ENCODE measurements at regions not wholly inside any gene's neighbourhood (a gene's known extent, or its start where the extent isn't known, plus 50 kb on each side); places are given as distances from the start of the nearest gene placed in this dataset.

DNA sequence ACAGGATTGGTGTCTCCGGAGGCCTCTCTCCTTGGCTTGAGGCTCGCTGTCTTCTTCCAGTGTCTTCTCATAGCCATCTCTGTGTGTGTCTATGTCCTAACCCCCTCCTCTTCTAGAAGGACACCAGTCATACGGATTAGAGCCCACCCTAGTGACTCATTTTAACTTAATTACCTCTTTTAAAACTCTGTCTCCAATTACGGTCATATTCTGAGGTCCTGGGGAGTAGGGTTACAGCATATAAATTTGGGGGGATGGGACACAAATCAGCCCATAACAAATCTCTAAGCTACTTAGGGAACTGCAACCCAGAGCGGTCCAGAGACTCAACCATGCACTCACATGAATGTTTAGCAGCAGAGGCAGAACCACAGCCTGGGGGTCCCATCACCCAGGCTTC is 56.1 kb upstream of the SASH1 start:
- peaks cover 7% of the 10 kb centered on the region for H3K36me3 ChIP-seq (replicated peaks)
- in situ Hi-C loops (cut with HindIII; ENCODE audit: low pct_ligation_motif_present, low sequenced_read_pairs): no loop called here
- no peak overlapping the region for H3K4me3 ChIP-seq (ENCODE audit: low read depth, low read length)
- no peak overlapping the region for H3K27ac ChIP-seq
- no peak for DNase-seq
- TF ChIP-seq, protein P1, sequence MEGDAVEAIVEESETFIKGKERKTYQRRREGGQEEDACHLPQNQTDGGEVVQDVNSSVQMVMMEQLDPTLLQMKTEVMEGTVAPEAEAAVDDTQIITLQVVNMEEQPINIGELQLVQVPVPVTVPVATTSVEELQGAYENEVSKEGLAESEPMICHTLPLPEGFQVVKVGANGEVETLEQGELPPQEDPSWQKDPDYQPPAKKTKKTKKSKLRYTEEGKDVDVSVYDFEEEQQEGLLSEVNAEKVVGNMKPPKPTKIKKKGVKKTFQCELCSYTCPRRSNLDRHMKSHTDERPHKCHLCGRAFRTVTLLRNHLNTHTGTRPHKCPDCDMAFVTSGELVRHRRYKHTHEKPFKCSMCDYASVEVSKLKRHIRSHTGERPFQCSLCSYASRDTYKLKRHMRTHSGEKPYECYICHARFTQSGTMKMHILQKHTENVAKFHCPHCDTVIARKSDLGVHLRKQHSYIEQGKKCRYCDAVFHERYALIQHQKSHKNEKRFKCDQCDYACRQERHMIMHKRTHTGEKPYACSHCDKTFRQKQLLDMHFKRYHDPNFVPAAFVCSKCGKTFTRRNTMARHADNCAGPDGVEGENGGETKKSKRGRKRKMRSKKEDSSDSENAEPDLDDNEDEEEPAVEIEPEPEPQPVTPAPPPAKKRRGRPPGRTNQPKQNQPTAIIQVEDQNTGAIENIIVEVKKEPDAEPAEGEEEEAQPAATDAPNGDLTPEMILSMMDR (IDR thresholded peaks at IDR 0.05; ENCODE audit: low read depth, low read length, missing control alignments): no peak
- H3K27me3 ChIP-seq (replicated peaks): no peaks in the 10 kb centered on the region

DNA sequence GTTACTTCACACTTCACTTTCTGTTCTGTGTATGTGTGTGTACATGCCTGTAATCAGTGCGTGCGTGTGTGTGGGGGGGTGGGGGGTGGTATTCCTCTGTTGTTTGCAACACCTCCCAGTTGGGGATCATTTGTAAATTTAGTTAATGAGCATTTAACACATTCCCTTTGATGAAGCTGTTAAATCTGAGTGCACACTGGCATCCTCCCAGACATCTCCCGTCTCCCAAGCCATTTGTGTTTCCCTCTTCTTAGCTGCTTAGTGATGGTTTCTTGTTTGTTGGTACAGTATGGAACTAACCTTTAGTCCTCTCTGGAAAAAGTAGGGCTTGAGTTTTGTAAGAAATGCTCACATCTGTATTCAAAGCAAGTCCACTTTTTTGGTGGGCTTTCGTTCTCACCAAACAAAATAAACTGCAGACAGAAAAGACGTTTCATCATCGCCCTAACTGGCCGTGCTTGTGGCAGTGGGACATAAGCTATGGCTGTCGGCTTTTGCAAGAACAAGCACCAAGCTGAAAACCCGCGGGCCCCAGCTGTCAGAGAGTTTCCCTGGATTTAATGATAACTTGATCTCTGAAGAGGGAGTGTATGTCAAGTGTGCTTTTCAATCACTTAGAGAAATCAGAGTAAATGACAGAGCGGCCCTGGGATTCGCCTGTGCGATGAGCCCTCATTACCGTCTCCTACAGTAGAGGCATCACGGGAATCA is 54.9 kb upstream of the SASH1 start:
- no peak overlapping the region for H3K27ac ChIP-seq
- H3K36me3 ChIP-seq (replicated peaks): peaks cover 7% of the 10 kb centered on the region
- TF ChIP-seq, protein P1 (IDR thresholded peaks at IDR 0.05; ENCODE audit: low read depth, low read length, missing control alignments): no peak
- in situ Hi-C loops (cut with HindIII; ENCODE audit: low pct_ligation_motif_present, low sequenced_read_pairs): no loop called here
- no peak for DNase-seq
- no peak overlapping the region for H3K4me3 ChIP-seq (ENCODE audit: low read depth, low read length)
- H3K27me3 ChIP-seq (replicated peaks): no peaks in the 10 kb centered on the region

DNA sequence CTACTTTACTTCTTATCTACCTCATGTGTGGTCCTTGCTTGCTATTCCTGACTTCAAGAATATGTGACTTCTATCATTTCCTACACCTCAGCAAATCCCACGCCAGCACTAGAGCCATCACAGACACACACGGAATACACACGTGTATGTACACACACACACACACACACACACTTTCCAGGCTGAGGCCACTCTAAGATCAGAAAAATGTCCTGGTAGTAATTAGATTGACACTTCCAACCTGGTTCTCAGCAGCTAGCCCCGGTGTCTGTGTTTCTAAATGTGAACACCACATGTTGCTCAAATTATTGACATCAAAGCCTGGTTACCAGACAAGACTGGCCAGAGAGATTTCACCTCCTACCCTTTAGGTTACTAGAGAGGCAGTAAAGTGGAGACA is 54.1 kb upstream of the SASH1 start:
- H3K4me3 ChIP-seq (ENCODE audit: low read depth, low read length): no peak overlapping the region
- in situ Hi-C loops (cut with HindIII; ENCODE audit: low pct_ligation_motif_present, low sequenced_read_pairs): no loop called here
- H3K36me3 ChIP-seq (replicated peaks): peaks cover 4% of the 10 kb centered on the region
- H3K27me3 ChIP-seq (replicated peaks): no peaks in the 10 kb centered on the region
- H3K27ac ChIP-seq: no peak overlapping the region
- TF ChIP-seq, protein P1 (IDR thresholded peaks at IDR 0.05; ENCODE audit: low read depth, low read length, missing control alignments): no peak
- no peak for DNase-seq

DNA sequence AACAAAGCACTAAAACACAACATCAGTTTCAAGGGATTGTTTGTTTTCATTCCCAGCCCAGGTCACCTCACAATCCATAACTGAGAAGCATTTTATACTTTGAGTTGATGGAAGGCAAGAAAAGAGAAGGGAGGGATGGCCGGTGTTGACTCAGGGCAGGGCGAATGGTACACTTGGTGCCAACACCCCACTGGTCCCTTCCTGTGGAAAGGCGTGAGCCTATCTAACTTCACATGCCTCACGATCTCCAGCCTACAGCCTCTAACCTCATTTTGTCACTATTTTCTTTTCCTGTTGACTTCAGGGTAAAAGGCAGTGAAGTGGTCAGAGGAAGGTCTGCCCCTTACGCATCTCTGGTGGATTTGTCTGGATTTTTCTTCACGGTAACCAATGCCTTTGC is 53.5 kb upstream of the SASH1 start:
- in situ Hi-C loops (cut with HindIII; ENCODE audit: low pct_ligation_motif_present, low sequenced_read_pairs): no loop called here
- H3K27me3 ChIP-seq (replicated peaks): no peaks in the 10 kb centered on the region
- peaks cover 5% of the 10 kb centered on the region for H3K36me3 ChIP-seq (replicated peaks)
- H3K4me3 ChIP-seq (ENCODE audit: low read depth, low read length): no peak overlapping the region
- TF ChIP-seq, protein P1 (IDR thresholded peaks at IDR 0.05; ENCODE audit: low read depth, low read length, missing control alignments): no peak
- DNase-seq: no peak
- no peak overlapping the region for H3K27ac ChIP-seq

DNA sequence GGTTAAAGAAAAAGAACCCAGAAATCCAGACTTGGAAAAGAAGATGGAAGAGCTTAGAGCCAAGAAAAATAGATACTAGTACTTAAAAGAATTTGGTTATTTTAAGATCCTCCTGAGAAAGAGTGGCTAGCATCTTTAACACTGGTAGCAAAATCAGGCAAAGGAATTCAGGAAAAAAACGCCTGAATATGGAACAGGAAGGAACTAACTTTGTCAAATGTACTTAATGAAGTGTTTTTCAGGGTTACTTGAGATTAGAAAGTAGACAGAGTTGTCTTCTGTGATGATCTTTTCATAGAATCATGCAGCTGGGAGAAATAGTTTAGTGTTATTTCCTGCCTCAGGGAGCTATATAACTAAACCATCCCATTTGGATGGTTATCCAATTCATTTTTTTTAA is 50.8 kb upstream of the SASH1 start:
- no peak for DNase-seq
- H3K27ac ChIP-seq: no peak overlapping the region
- H3K4me3 ChIP-seq (ENCODE audit: low read depth, low read length): no peak overlapping the region
- TF ChIP-seq, protein P1 (IDR thresholded peaks at IDR 0.05; ENCODE audit: low read depth, low read length, missing control alignments): no peak
- in situ Hi-C loops (cut with HindIII; ENCODE audit: low pct_ligation_motif_present, low sequenced_read_pairs): no loop called here
- H3K27me3 ChIP-seq (replicated peaks): no peaks in the 10 kb centered on the region
- H3K36me3 ChIP-seq (replicated peaks): peaks cover 6% of the 10 kb centered on the region

All from brain microvascular endothelial cell (primary cell).